HepG2 (cell line): ENCODE measurements at regions not wholly inside any gene's neighbourhood (a gene's known extent, or its start where the extent isn't known, plus 50 kb on each side); places are given as distances from the start of the nearest gene placed in this dataset.

Experiments used
- ATAC-seq: fragments of 200-7000 bp; cut with Tn5 transposase; 3 replicates; pipeline ENCODE4 v1.9.1; 2020; ENCODE audit warnings: mild to moderate bottlenecking, moderate library complexity
- BruUV-seq: library from RNA; stranded (reverse); fragments of 400-500 nt; replicated peaks from 2 replicates; lab custom pipeline; 2021; lab: Mats Ljungman, UMichigan
- CTCF ChIA-PET: fragments of 300-600 bp; formaldehyde crosslinking; extraction: SDS; loops from one replicate; lab custom pipeline; 2021; ENCODE audit warnings: low total read pairs, inconsistent platforms, low intra/inter-chr PET ratio; lab: Yijun Ruan, JAX
- POLR2A ChIA-PET: fragments of 350-600 bp; sonication (Branson Sonifier 250); formaldehyde crosslinking; loops from one replicate; lab custom pipeline; 2020; ENCODE audit warnings: antibody characterized with exemption, inconsistent platforms; lab: Yijun Ruan, JAX
- DNase-seq: peaks from one replicate; pipeline ENCODE4 v3.0.0-alpha.2; 2015; ENCODE audit warnings: low spot score
- FAIRE-seq: peaks from 3 replicates; lab custom pipeline; 2011; peaks lifted over from hg19 to GRCh38; lab: Jason Lieb, UNC
- H2AFZ ChIP-seq: one replicate; pipeline ENCODE4 v1.6.1; 2011; ENCODE audit warnings: low read length, inconsistent platforms
- H3K27ac ChIP-seq: fragments of 300-600 bp; 3 replicates; pipeline ENCODE4 v1.8.0; 2011; ENCODE audit warnings: mixed run types, mild to moderate bottlenecking, mixed read lengths, low read length, inconsistent platforms; ENCODE audit not compliant: insufficient read depth; ENCODE audit errors: extremely low read length
- H3K27me3 ChIP-seq, 2 experiments: fragments of 200-600 bp in 1 of 2; 2 replicates in 1 of 2; 3 replicates in 1 of 2; pipeline versions ENCODE4 v1.6.0 to v1.8.0; 2011; ENCODE audit warnings: low read length in 2 of 2, mild to moderate bottlenecking in 2 of 2, moderate library complexity in 2 of 2, inconsistent platforms in 1 of 2; ENCODE audit not compliant: insufficient read depth in 2 of 2, control insufficient read depth in 1 of 2
- H3K36me3 ChIP-seq, 2 experiments: fragments of 200-600 bp in 1 of 2; replicated peaks in 1 of 2; 2 replicates in 1 of 2; 3 replicates in 1 of 2; pipeline versions ENCODE4 v1.5.1 to v1.8.0; 2011; ENCODE audit warnings: low read length in 2 of 2, inconsistent platforms in 1 of 2; ENCODE audit not compliant: insufficient read depth in 2 of 2, control insufficient read depth in 1 of 2
- H3K4me1 ChIP-seq: 2 replicates; pipeline ENCODE4 v1.5.1; 2012; ENCODE audit warnings: low read length, inconsistent platforms; ENCODE audit not compliant: insufficient read depth
- H3K4me2 ChIP-seq: 2 replicates; pipeline ENCODE4 v1.6.0; 2011; ENCODE audit warnings: low read depth, low read length, inconsistent platforms
- H3K4me3 ChIP-seq, 3 experiments: fragments of 200-600 bp in 1 of 3; sonication (generic), shearing (Covaris generic) in 1 of 3; replicated peaks in 1 of 3; 2 replicates each; pipeline ENCODE4 v1.5.1; 2011 to 2016; ENCODE audit warnings: low read length in 3 of 3, inconsistent platforms in 2 of 3, low read depth in 2 of 3, mild to moderate bottlenecking in 2 of 3, control low read depth in 1 of 3, mixed read lengths in 1 of 3; ENCODE audit not compliant: insufficient read depth in 1 of 3
- H3K79me2 ChIP-seq: one replicate; pipeline ENCODE4 v1.6.1; 2011; ENCODE audit warnings: low read length, inconsistent platforms; ENCODE audit not compliant: insufficient read depth
- H3K9ac ChIP-seq: 2 replicates; pipeline ENCODE4 v1.6.0; 2011; ENCODE audit warnings: mild to moderate bottlenecking, low read depth, low read length, inconsistent platforms; ENCODE audit not compliant: insufficient read depth
- H3K9me3 ChIP-seq: 2 replicates; pipeline ENCODE4 v1.5.1; 2012; ENCODE audit warnings: mild to moderate bottlenecking, low read length
- H4K20me1 ChIP-seq: 2 replicates; pipeline ENCODE4 v1.6.0; 2011; ENCODE audit warnings: inconsistent platforms, mild to moderate bottlenecking, low read length, moderate library complexity; ENCODE audit not compliant: insufficient read depth
- E2F1 ChIP-seq: sonication (generic); formaldehyde crosslinking; IDR thresholded peaks from 2 replicates; pipeline ENCODE4 v1.5.0; 2020; ENCODE audit warnings: missing genetic modification reagents
- E2F2 ChIP-seq: sonication (generic); formaldehyde crosslinking; IDR thresholded peaks from 2 replicates; pipeline ENCODE4 v1.4.0; 2020; ENCODE audit warnings: missing genetic modification reagents, borderline replicate concordance
- HOXA3 ChIP-seq: sonication (generic); formaldehyde crosslinking; IDR thresholded peaks from 2 replicates; pipeline ENCODE4 v1.5.0; 2020; ENCODE audit warnings: missing genetic modification reagents
- IKZF4 ChIP-seq: sonication (generic); formaldehyde crosslinking; IDR thresholded peaks from 2 replicates; pipeline ENCODE4 v1.5.1; 2020; ENCODE audit warnings: borderline replicate concordance, mild to moderate bottlenecking, low read depth, missing genetic modification reagents; ENCODE audit errors: not compliant biosample characterization
- MAF1 ChIP-seq: sonication (generic); formaldehyde crosslinking; IDR thresholded peaks from 2 replicates; pipeline ENCODE4 v1.5.0; 2020; ENCODE audit warnings: missing genetic modification reagents, borderline replicate concordance
- MTA1 ChIP-seq: sonication (generic); formaldehyde crosslinking; IDR thresholded peaks from 2 replicates; pipeline ENCODE4 v1.4.0; 2020; ENCODE audit warnings: missing genetic modification reagents, mild to moderate bottlenecking, borderline replicate concordance
- NR1H2 ChIP-seq: sonication (generic); formaldehyde crosslinking; IDR thresholded peaks from 2 replicates; pipeline ENCODE4 v1.8.1; 2022; ENCODE audit warnings: low read depth, missing genetic modification reagents, borderline replicate concordance
- RFXANK ChIP-seq: IDR thresholded peaks from 2 replicates; pipeline ENCODE4 v1.6.1; 2016
- RXRA ChIP-seq: sonication (generic); formaldehyde crosslinking; IDR thresholded peaks from 2 replicates; pipeline ENCODE4 v1.5.1; 2020; ENCODE audit warnings: missing genetic modification reagents
- ZBTB4 ChIP-seq: sonication (generic); formaldehyde crosslinking; IDR thresholded peaks from 2 replicates; pipeline ENCODE4 v1.4.0; 2020; ENCODE audit warnings: missing genetic modification reagents, mild to moderate bottlenecking, borderline replicate concordance
- ZNF232 ChIP-seq: sonication (generic); formaldehyde crosslinking; IDR thresholded peaks from 2 replicates; pipeline ENCODE4 v1.4.0; 2020; ENCODE audit warnings: missing genetic modification reagents, borderline replicate concordance
- ZSCAN22 ChIP-seq: sonication (generic); formaldehyde crosslinking; IDR thresholded peaks from 2 replicates; pipeline ENCODE4 v1.4.0; 2020; ENCODE audit warnings: mild to moderate bottlenecking, missing genetic modification reagents
- WGBS: methylation state at CpG from one replicate; pipeline ENCODE4 v1.1.6; 2017; ENCODE audit warnings: low lambda C conversion rate; 5-methylcytosine and 5-hydroxymethylcytosine counted together
- in situ Hi-C: cut with HindIII; loops from 2 replicates; pipeline ENCODE4 v1.10.0; 2017; ENCODE audit warnings: low pct_unique_long_range_greater_than_20kb; ENCODE audit not compliant: extremely low pct_ligation_motif_present
- intact Hi-C: fragments of 100-400 bp; cut with micrococcal nuclease; formaldehyde crosslinking; loops from one replicate; pipeline ENCODE4 v1.10.0; 2022; ENCODE audit not compliant: unreplicated experiment

GRCh38 chr3:117248153-117248552 lies 538.6 kb downstream of the TUSC7 start:
- 22% methylated on average over 1 of the region's 1 CpG for WGBS
- intact Hi-C loops: no loop called here
- no peak overlapping the region for H3K9ac ChIP-seq

More at GRCh38 chr3:117248153-117248552, 538.6 kb downstream of the TUSC7 start:
- H3K4me1 ChIP-seq: no peaks in the 10 kb centered on the region
- POLR2A ChIA-PET: no interaction called here
- H3K9me3 ChIP-seq: no peaks in the 10 kb centered on the region
- no peaks in the 10 kb centered on the region for H3K27me3 ChIP-seq
- TF ChIP-seq MTA1 (CRISPR knock-in tag) (no peak), NR1H2 (no peak), E2F1 (CRISPR knock-in tag) (no peak), IKZF4 (CRISPR knock-in tag) (no peak), ZSCAN22 (no peak), ZBTB4 (CRISPR knock-in tag) (no peak), MAF1 (no peak), ZNF232 (CRISPR knock-in tag) (no peak), HOXA3 (no peak), E2F2 (no peak), RFXANK (CRISPR knock-in tag) (no peak), RXRA (CRISPR knock-in tag) (no peak)
- no peaks in the 10 kb centered on the region for H3K79me2 ChIP-seq
- FAIRE-seq (no peak), ATAC-seq (no peak), DNase-seq (no peak)
- H4K20me1 ChIP-seq: no peaks in the 10 kb centered on the region
- H3K4me3 ChIP-seq: no peak overlapping the region
- no peak overlapping the region for H3K27ac ChIP-seq
- no peaks in the 10 kb centered on the region for H3K36me3 ChIP-seq
- in situ Hi-C loops: no loop called here
- no TSS peak for BruUV-seq
- CTCF ChIA-PET: no interaction called here
- H2AFZ ChIP-seq: no peak overlapping the region
- no peak overlapping the region for H3K4me2 ChIP-seq
